Lower lobe of right lung (tissue), 2 donors: ENCODE measurements at regions not wholly inside any gene's neighbourhood (a gene's known extent, or its start where the extent isn't known, plus 50 kb on each side); places are given as distances from the start of the nearest gene placed in this dataset.

Experiments
- ATAC-seq, 2 donors: fragments of 200-7000 bp; cut with Tn5 transposase; one replicate each; pipeline ENCODE4 v1.9.1; 2020 to 2022; ENCODE audit warnings: mild to moderate bottlenecking in 2 of 2, moderate library complexity in 2 of 2
- DNase-seq: peaks from one replicate; pipeline ENCODE4 v3.0.0-alpha.2; 2020
- H3K27ac ChIP-seq: fragments of 200-600 bp; one replicate; pipeline ENCODE4 v1.8.0; 2022
- H3K27me3 ChIP-seq: fragments of 200-600 bp; one replicate; pipeline ENCODE4 v1.8.0; 2022; ENCODE audit warnings: low read depth
- H3K36me3 ChIP-seq: fragments of 200-600 bp; one replicate; pipeline ENCODE4 v1.8.0; 2022; ENCODE audit warnings: mild to moderate bottlenecking
- H3K4me1 ChIP-seq: fragments of 200-600 bp; one replicate; pipeline ENCODE4 v1.8.0; 2022
- H3K4me3 ChIP-seq: fragments of 200-600 bp; one replicate; pipeline ENCODE4 v1.8.0; 2022; ENCODE audit warnings: mild to moderate bottlenecking
- H3K9me3 ChIP-seq: fragments of 200-600 bp; one replicate; pipeline ENCODE4 v1.8.0; 2022
- intact Hi-C: fragments of 100-400 bp; cut with DNase I; formaldehyde crosslinking; loops from one replicate; pipeline ENCODE4 v1.11.0; 2022
- TF ChIP-seq, protein P1 (sequence below): fragments of 200-600 bp; IDR thresholded peaks from one replicate; pipeline ENCODE4 v1.8.0; 2022; ENCODE audit warnings: antibody characterized with exemption, mild to moderate bottlenecking
- donor health status: DM: no; HTN: yes; CAD: no; lungs with severe emphysema.

DNA sequence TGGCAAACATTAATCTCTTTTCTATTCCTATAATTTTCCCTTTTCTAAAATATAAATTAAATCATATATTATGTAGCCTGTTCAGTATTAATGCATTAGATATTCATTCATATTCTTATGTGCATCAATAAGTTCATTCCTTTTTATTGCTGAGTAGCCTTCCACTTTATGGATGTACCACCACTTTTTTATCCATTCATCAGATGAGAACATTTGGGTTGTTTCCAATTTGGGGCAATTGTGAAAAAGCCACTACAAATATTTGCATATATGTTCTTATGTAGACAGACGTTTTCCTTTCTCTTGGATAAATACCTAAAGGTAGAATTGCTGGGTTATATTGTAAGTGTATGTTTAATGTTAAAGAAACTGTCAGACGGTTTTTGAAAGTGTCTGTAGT is 79.4 kb upstream of the MAPK10 start:
- DNase-seq = no peak
- H3K27me3 ChIP-seq = no peaks in the 10 kb centered on the region

DNA sequence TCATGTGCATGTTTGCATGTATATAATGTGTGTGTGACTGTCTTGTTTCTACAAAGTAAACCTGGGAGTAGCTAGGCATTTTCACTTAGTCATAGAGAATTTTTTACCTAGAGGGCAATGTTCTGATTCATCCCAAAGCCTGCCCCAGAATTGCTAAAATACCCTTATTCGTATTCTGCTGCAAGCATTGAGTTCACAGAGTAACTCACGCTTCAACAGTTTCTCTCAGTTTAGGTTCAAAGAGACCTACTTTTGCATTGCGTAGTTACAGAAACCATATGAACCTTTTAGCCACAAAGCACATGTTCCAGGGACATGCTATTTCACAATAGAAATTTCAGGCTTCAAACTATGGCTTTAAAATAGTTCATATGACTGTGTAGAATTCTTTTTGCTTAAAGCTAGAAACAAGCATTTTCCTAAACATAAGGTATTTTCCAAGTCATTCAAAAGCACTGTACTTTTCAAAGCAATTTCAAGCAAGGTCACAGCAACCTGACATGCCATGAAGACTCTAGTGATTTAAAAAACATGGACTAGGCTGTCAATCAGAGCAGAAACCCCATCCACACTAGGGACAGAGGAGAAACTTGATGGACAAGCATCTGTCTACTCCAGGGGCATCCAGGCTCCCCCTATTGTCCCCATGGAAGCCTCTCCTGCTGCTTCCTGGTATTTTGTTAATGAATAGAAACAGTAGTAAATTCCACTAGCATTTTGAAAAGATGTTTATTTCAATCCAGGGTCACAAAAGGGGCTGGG is 81.5 kb upstream of the MAPK10 start:
- no peaks in the 10 kb centered on the region for H3K9me3 ChIP-seq
- intact Hi-C loops = no loop called here
- H3K36me3 ChIP-seq = no peaks in the 10 kb centered on the region
- TF ChIP-seq, protein P1, sequence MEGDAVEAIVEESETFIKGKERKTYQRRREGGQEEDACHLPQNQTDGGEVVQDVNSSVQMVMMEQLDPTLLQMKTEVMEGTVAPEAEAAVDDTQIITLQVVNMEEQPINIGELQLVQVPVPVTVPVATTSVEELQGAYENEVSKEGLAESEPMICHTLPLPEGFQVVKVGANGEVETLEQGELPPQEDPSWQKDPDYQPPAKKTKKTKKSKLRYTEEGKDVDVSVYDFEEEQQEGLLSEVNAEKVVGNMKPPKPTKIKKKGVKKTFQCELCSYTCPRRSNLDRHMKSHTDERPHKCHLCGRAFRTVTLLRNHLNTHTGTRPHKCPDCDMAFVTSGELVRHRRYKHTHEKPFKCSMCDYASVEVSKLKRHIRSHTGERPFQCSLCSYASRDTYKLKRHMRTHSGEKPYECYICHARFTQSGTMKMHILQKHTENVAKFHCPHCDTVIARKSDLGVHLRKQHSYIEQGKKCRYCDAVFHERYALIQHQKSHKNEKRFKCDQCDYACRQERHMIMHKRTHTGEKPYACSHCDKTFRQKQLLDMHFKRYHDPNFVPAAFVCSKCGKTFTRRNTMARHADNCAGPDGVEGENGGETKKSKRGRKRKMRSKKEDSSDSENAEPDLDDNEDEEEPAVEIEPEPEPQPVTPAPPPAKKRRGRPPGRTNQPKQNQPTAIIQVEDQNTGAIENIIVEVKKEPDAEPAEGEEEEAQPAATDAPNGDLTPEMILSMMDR = no peak
- ATAC-seq = no peak
- no peak overlapping the region for H3K4me3 ChIP-seq
- H3K4me1 ChIP-seq = no peaks in the 10 kb centered on the region
- H3K27me3 ChIP-seq = no peaks in the 10 kb centered on the region
- no peak overlapping the region for H3K27ac ChIP-seq
- no peak for DNase-seq

More for the DNA sequence above, 79.4 kb upstream of the MAPK10 start:
- ATAC-seq = no peak
- intact Hi-C loops = no loop called here
- Histone ChIP-seq H3K27ac (no peak overlapping the region), H3K4me1 (no peaks in the 10 kb centered on the region), H3K9me3 (no peaks in the 10 kb centered on the region), H3K36me3 (no peaks in the 10 kb centered on the region), H3K4me3 (no peak overlapping the region)
- TF ChIP-seq, protein P1 = no peak

GRCh38 chr4:86442881-86443280 is 83.0 kb upstream of the MAPK10 start:
- intact Hi-C loops = no loop called here
- no peaks in the 10 kb centered on the region for H3K9me3 ChIP-seq
- ATAC-seq = no peak
- H3K27ac ChIP-seq = no peak overlapping the region
- H3K4me1 ChIP-seq = no peaks in the 10 kb centered on the region
- no peaks in the 10 kb centered on the region for H3K36me3 ChIP-seq
- TF ChIP-seq, protein P1 = no peak
- no peak overlapping the region for H3K4me3 ChIP-seq
- no peaks in the 10 kb centered on the region for H3K27me3 ChIP-seq
- no peak for DNase-seq

DNA sequence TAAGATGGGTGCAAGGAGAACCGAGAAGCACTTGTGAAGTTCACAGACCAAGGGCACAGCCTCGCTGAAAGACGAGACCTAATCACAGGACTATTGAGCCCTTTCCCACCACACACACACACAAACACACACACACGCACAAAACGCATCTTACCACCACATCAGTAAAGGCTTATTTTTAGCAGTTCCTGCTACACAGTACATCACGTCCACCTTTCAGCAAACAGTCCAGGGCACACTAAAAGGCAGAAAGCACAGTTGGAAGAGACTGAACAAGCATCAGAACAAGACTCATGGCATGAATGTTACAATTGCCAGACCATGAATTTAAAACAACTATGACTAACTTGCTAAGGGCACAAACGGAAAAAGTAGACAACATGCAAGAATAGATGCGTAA is 83.6 kb upstream of the MAPK10 start:
- DNase-seq = no peak
- TF ChIP-seq, protein P1 = no peak
- no peaks in the 10 kb centered on the region for H3K9me3 ChIP-seq
- intact Hi-C loops = no loop called here
- no peaks in the 10 kb centered on the region for H3K4me1 ChIP-seq
- H3K27me3 ChIP-seq = no peaks in the 10 kb centered on the region
- H3K27ac ChIP-seq = no peak overlapping the region
- no peak overlapping the region for H3K4me3 ChIP-seq
- no peaks in the 10 kb centered on the region for H3K36me3 ChIP-seq
- ATAC-seq = no peak

GRCh38 chr4:86446996-86447395 is 87.1 kb upstream of the MAPK10 start:
- intact Hi-C loops = no loop called here
- Histone ChIP-seq H3K4me3 (no peak overlapping the region), H3K27ac (no peak overlapping the region), H3K27me3 (no peaks in the 10 kb centered on the region), H3K9me3 (no peaks in the 10 kb centered on the region), H3K36me3 (no peaks in the 10 kb centered on the region), H3K4me1 (no peaks in the 10 kb centered on the region)
- TF ChIP-seq, protein P1 = no peak
- DNase-seq (no peak), ATAC-seq (no peak)
